GM23248 (cell line): ENCODE measurements at regions not wholly inside any gene's neighbourhood (a gene's known extent, or its start where the extent isn't known, plus 50 kb on each side); places are given as distances from the start of the nearest gene placed in this dataset.
"Not testable (repeated sequence)": the region's sequence is repeated elsewhere in the genome, so short reads cannot be mapped to it uniquely, and the experiment has no call there.

Source experiments
- DNase-seq: peaks from one replicate; pipeline ENCODE4 v3.0.0-alpha.2; 2015
- H2AFZ ChIP-seq: fragments of 200-600 bp; sonication (generic); 2 replicates; pipeline ENCODE4 v1.6.1; 2016; ENCODE audit warnings: antibody characterized with exemption
- H3F3A ChIP-seq: fragments of 200-600 bp; sonication (generic); 2 replicates; pipeline ENCODE4 v1.6.1; 2016; ENCODE audit warnings: mild to moderate bottlenecking, antibody characterized with exemption, mixed run types; ENCODE audit not compliant: insufficient read depth
- H3K27ac ChIP-seq: fragments of 200-600 bp; sonication (generic); 2 replicates; pipeline ENCODE4 v1.5.1; 2016; ENCODE audit warnings: mild to moderate bottlenecking
- H3K27me3 ChIP-seq: fragments of 200-600 bp; sonication (generic); replicated peaks from 2 replicates; pipeline ENCODE4 v1.6.1; 2016; ENCODE audit warnings: mild to moderate bottlenecking; ENCODE audit not compliant: insufficient read depth
- H3K36me3 ChIP-seq: fragments of 200-600 bp; sonication (generic); 2 replicates; pipeline ENCODE4 v1.6.1; 2016; ENCODE audit warnings: low read depth, mild to moderate bottlenecking
- H3K4me1 ChIP-seq: fragments of 200-600 bp; sonication (generic); 2 replicates; pipeline ENCODE4 v1.6.1; 2016; ENCODE audit warnings: mild to moderate bottlenecking; ENCODE audit not compliant: insufficient read depth
- H3K4me2 ChIP-seq: fragments of 200-600 bp; sonication (generic); one replicate; pipeline ENCODE4 v1.6.1; 2016; ENCODE audit warnings: mild to moderate bottlenecking; ENCODE audit not compliant: unreplicated experiment
- H3K4me3 ChIP-seq: fragments of 200-600 bp; sonication (generic); 2 replicates; pipeline ENCODE4 v1.5.1; 2016; ENCODE audit warnings: mild to moderate bottlenecking
- H3K79me2 ChIP-seq: fragments of 200-600 bp; sonication (generic); 2 replicates; pipeline ENCODE4 v1.6.1; 2016; ENCODE audit warnings: mild to moderate bottlenecking; ENCODE audit not compliant: insufficient read depth
- H3K9ac ChIP-seq: fragments of 200-600 bp; sonication (generic); 2 replicates; pipeline ENCODE4 v1.6.1; 2016; ENCODE audit warnings: mild to moderate bottlenecking
- H3K9me2 ChIP-seq: fragments of 200-600 bp; sonication (generic); 2 replicates; pipeline ENCODE4 v1.6.1; 2016; ENCODE audit warnings: mixed run types, mild to moderate bottlenecking, moderate library complexity; ENCODE audit not compliant: insufficient read depth
- H3K9me3 ChIP-seq: fragments of 200-600 bp; sonication (generic); one replicate; pipeline ENCODE4 v1.6.1; 2017; ENCODE audit warnings: low read depth
- H4K20me1 ChIP-seq: fragments of 200-600 bp; sonication (generic); 2 replicates; pipeline ENCODE4 v1.6.0; 2016; ENCODE audit not compliant: insufficient read depth
- WGBS, 2 experiments: methylation state at CpG; one replicate each; pipeline ENCODE4 v1.1.6; 2015 to 2017; ENCODE audit warnings: low lambda C conversion rate in 2 of 2, low coverage in 1 of 2; ENCODE audit errors: missing lambda C conversion rate in 2 of 2; 5-methylcytosine and 5-hydroxymethylcytosine counted together
- in situ Hi-C: fragments of 300-500 bp; cut with MboI; formaldehyde crosslinking; loops from 2 replicates; pipeline ENCODE4 v1.15.0; 2020

GRCh38 chr14:19097750-19098149 lies 130.5 kb downstream of the POTEM start:
- H3K9me2 ChIP-seq, H3K4me3 ChIP-seq, H3K79me2 ChIP-seq, DNase-seq, H3K9me3 ChIP-seq, H3F3A ChIP-seq, in situ Hi-C loops, H4K20me1 ChIP-seq, H3K36me3 ChIP-seq, H3K9ac ChIP-seq, H3K27me3 ChIP-seq, H3K4me2 ChIP-seq, H3K27ac ChIP-seq, H3K4me1 ChIP-seq, H2AFZ ChIP-seq: not testable (repeated sequence)
- WGBS, 2 experiments: 68 to 75% methylated on average over 48 to 49 of the region's 49 CpGs

DNA sequence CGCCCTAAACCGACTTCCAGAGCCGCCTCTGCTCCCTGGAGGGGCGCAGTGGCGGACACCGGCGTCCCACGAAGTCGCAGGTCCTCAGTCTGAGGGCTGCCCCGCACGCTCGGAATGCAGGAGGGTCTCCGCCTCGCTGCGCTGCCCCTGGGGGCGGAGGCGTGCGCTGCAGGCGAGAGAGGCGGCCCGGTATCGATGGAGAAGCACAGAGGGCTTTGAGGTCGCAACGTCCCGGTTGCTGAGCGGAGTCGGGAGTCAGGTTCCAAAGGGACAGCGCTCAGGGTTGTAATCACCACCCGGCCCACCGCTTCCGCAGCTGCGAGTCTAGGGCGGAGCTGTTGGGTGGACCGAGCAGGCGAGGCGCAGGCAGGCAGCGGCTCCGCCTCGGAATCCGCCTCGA lies 131.0 kb downstream of the POTEM start:
- H3K36me3 ChIP-seq, H3K79me2 ChIP-seq, H3K9me2 ChIP-seq, H3K27me3 ChIP-seq, H3K9ac ChIP-seq, H3F3A ChIP-seq, H2AFZ ChIP-seq, H3K4me1 ChIP-seq, DNase-seq, H3K4me3 ChIP-seq, H3K9me3 ChIP-seq, H4K20me1 ChIP-seq, in situ Hi-C loops, H3K27ac ChIP-seq, H3K4me2 ChIP-seq: not testable (repeated sequence)
- WGBS, 2 experiments: 70 to 71% methylated on average over 20 to 25 of the region's 41 CpGs

- DNase-seq, H3K36me3 ChIP-seq, H3F3A ChIP-seq, in situ Hi-C loops, H2AFZ ChIP-seq, H3K79me2 ChIP-seq, H4K20me1 ChIP-seq, H3K9me3 ChIP-seq, H3K27me3 ChIP-seq, H3K4me1 ChIP-seq, H3K4me3 ChIP-seq, H3K4me2 ChIP-seq, H3K9ac ChIP-seq, H3K9me2 ChIP-seq, H3K27ac ChIP-seq: not testable (repeated sequence)
- 63 to 71% methylated on average over 32 to 34 of the region's 34 CpGs for WGBS, 2 experiments
Observed at GRCh38 chr14:19098732-19099131, 131.5 kb downstream of the POTEM start.

DNA sequence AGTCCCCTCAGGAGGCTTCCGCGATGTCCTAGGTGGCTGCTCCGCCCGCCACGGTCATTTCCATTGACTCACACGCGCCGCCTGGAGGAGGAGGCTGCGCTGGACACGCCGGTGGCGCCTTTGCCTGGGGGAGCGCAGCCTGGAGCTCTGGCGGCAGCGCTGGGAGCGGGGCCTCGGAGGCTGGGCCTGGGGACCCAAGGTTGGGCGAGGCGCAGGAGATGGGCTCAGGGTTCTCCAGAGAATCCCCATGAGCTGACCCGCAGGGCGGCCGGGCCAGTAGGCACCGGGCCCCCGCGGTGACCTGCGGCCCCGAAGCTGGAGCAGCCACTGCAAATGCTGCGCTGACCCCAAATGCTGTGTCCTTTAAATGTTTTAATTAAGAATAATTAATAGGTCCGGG lies 132.1 kb downstream of the POTEM start:
- DNase-seq, H3K9me2 ChIP-seq, H3F3A ChIP-seq, H3K27ac ChIP-seq, H3K4me1 ChIP-seq, H3K9me3 ChIP-seq, H3K4me3 ChIP-seq, H3K79me2 ChIP-seq, H2AFZ ChIP-seq, H3K36me3 ChIP-seq, H4K20me1 ChIP-seq, H3K9ac ChIP-seq, in situ Hi-C loops, H3K27me3 ChIP-seq, H3K4me2 ChIP-seq: not testable (repeated sequence)
- WGBS, 2 experiments: 51 to 70% methylated on average over 15 to 27 of the region's 29 CpGs

GRCh38 chr14:19099939-19100338 lies 132.7 kb downstream of the POTEM start:
- H3K79me2 ChIP-seq, H3K9me3 ChIP-seq, H3K9ac ChIP-seq, H3K27me3 ChIP-seq, H4K20me1 ChIP-seq, H3K36me3 ChIP-seq, DNase-seq, H3K27ac ChIP-seq, H2AFZ ChIP-seq, H3K4me1 ChIP-seq, H3K4me3 ChIP-seq, in situ Hi-C loops, H3K9me2 ChIP-seq, H3K4me2 ChIP-seq, H3F3A ChIP-seq: not testable (repeated sequence)
- 55 to 70% methylated on average over 7 to 8 of the region's 15 CpGs for WGBS, 2 experiments

- DNase-seq, in situ Hi-C loops, H3K79me2 ChIP-seq, H3K9me3 ChIP-seq, H2AFZ ChIP-seq, H3F3A ChIP-seq, H4K20me1 ChIP-seq, H3K4me3 ChIP-seq, H3K9me2 ChIP-seq, H3K27ac ChIP-seq, H3K27me3 ChIP-seq, H3K36me3 ChIP-seq, H3K9ac ChIP-seq, H3K4me1 ChIP-seq, H3K4me2 ChIP-seq: not testable (repeated sequence)
- WGBS, 2 experiments: 11 to 15% methylated on average over 5 of the region's 5 CpGs
Observed at GRCh38 chr14:19105551-19105950, 138.3 kb downstream of the POTEM start.

- H3K27ac ChIP-seq, in situ Hi-C loops, H3K9ac ChIP-seq, DNase-seq, H3F3A ChIP-seq, H3K4me2 ChIP-seq, H3K4me1 ChIP-seq, H3K36me3 ChIP-seq, H2AFZ ChIP-seq, H3K9me2 ChIP-seq, H3K27me3 ChIP-seq, H4K20me1 ChIP-seq, H3K4me3 ChIP-seq, H3K9me3 ChIP-seq, H3K79me2 ChIP-seq: not testable (repeated sequence)
- WGBS, 2 experiments: 37 to 38% methylated on average over 2 of the region's 2 CpGs
Observed at GRCh38 chr14:19109887-19110286, 142.7 kb downstream of the POTEM start.

- not testable (repeated sequence) for H3K4me1 ChIP-seq, DNase-seq
Observed at GRCh38 chr14:19120383-19120782, 153.1 kb downstream of the POTEM start.

More at GRCh38 chr14:19120383-19120782, 153.1 kb downstream of the POTEM start:
- H3K9me3 ChIP-seq, H4K20me1 ChIP-seq, H3K4me3 ChIP-seq, H3K79me2 ChIP-seq, H3K27me3 ChIP-seq, H3K36me3 ChIP-seq, H3F3A ChIP-seq, in situ Hi-C loops, H3K9me2 ChIP-seq, H3K9ac ChIP-seq, H3K27ac ChIP-seq, H2AFZ ChIP-seq, H3K4me2 ChIP-seq: not testable (repeated sequence)
- WGBS, 2 experiments: 0% methylated on average over 1 of the region's 6 CpGs; no CpG with 5 or more reads in 1 of the 2 experiments
